ENCODE measurements at regions not wholly inside any gene's neighbourhood (a gene's known extent, or its start where the extent isn't known, plus 50 kb on each side); places are given as distances from the start of the nearest gene placed in this dataset.

GRCh38 chr9:26260238-26260637, 582.0 kb upstream of the TUSC1 start:
- H3K18ac ChIP-seq (ENCODE audit: extremely low read depth, low read length) = no peak overlapping the region
- H3K9me3 ChIP-seq (ENCODE audit: insufficient read depth in 2 of 2, low read depth in 1 of 2, low read length in 1 of 2) = peaks cover 0 to 4% of the 10 kb centered on the region in 2 experiments; a peak in 1 of 4 replicates
- ChIA-PET POLR2A (ENCODE audit: partially characterized antibody) (no interaction called here), CTCF (ENCODE audit: partially characterized antibody) (no interaction called here)
- no peak overlapping the region for H2BK15ac ChIP-seq (ENCODE audit: low read length)
- DNase-seq (ENCODE audit: low read depth in 1 of 2, low spot score in 2 of 2) = no peak
- no peak overlapping the region for H2BK20ac ChIP-seq (ENCODE audit: low read length)
- H3K56ac ChIP-seq (replicated peaks; ENCODE audit: insufficient read length, low read depth, low read length) = no peak overlapping the region
- no peak for FAIRE-seq
- H3K4ac ChIP-seq (replicated peaks; ENCODE audit: insufficient read length, low read depth, low read length) = no peak overlapping the region
- peaks cover 0 to 3% (median 0%) of the 10 kb centered on the region in 4 experiments; a peak in 1 of 8 replicates for H3K36me3 ChIP-seq (ENCODE audit: control insufficient read depth in 2 of 4, insufficient read depth in 4 of 4, low read length in 3 of 4)
- H3K4me2 ChIP-seq (ENCODE audit: insufficient read depth in 1 of 2, low read depth in 2 of 2, low read length in 2 of 2) = no peak overlapping the region
- no peak overlapping the region for H4K8ac ChIP-seq (ENCODE audit: extremely low read depth, insufficient read depth, low read length)
- H3K79me1 ChIP-seq (ENCODE audit: low read depth, low read length) = no peaks in the 10 kb centered on the region
- no peak overlapping the region for H2BK5ac ChIP-seq (ENCODE audit: low read depth, low read length)
- H3K23me2 ChIP-seq (ENCODE audit: low read depth, low read length) = no peaks in the 10 kb centered on the region
- H3K27ac ChIP-seq (ENCODE audit: low read depth, low read length) = no peak overlapping the region
- no peak overlapping the region for H2BK12ac ChIP-seq (ENCODE audit: low read depth, low read length)
- no peak overlapping the region for H2AK5ac ChIP-seq (ENCODE audit: low read depth, low read length)
- no peak overlapping the region for H3K4me3 ChIP-seq (ENCODE audit: extremely low read depth in 1 of 4, insufficient read depth in 2 of 4, low read depth in 3 of 4, low read length in 4 of 4)
- no peak overlapping the region for H2AFZ ChIP-seq (ENCODE audit: low read length)
- no peak overlapping the region for H4K5ac ChIP-seq (ENCODE audit: insufficient read length, low read depth, low read length)
- no peak overlapping the region for H2BK120ac ChIP-seq (replicated peaks; ENCODE audit: low read depth, low read length)
- no peak overlapping the region for H3K9ac ChIP-seq (replicated peaks in 1 of 4; ENCODE audit: extremely low read depth in 1 of 4, low read depth in 3 of 4, low read length in 3 of 4)
- no peaks in the 10 kb centered on the region for H3K79me2 ChIP-seq (ENCODE audit: control insufficient read depth in 1 of 2, insufficient read depth in 2 of 2, low read length in 2 of 2)
- H3K27me3 ChIP-seq (replicated peaks in 1 of 4; ENCODE audit: control insufficient read depth in 3 of 4, extremely low read depth in 1 of 4, insufficient read depth in 3 of 4, low read length in 3 of 4) = no peaks in the 10 kb centered on the region
- WGBS, 2 experiments (ENCODE audit: extremely low coverage in 1 of 2, insufficient coverage in 1 of 2, insufficient read length in 1 of 2, insufficient replicate concordance in 2 of 2, low coverage in 1 of 2, low lambda C conversion rate in 2 of 2, missing lambda C conversion rate in 1 of 2) = 90% methylated on average over 3 of the region's 3 CpGs; no CpG with 5 or more reads in 1 of the 2 experiments
- TF ChIP-seq CEBPB (IDR thresholded peaks at IDR 0.05; ENCODE audit: low read depth, low read length) (no peak), RFX5 (IDR thresholded peaks at IDR 0.05; ENCODE audit: borderline replicate concordance, low read depth, low read length) (no peak), SIX5 (IDR thresholded peaks at IDR 0.05; ENCODE audit: low read depth, low read length) (no peak), EGR1 (IDR thresholded peaks at IDR 0.05; ENCODE audit: borderline replicate concordance, low read depth, low read length) (no peak), KDM4A (IDR thresholded peaks at IDR 0.05; ENCODE audit: low read depth, low read length, severe bottlenecking) (no peak), YY1 (IDR thresholded peaks at IDR 0.05; ENCODE audit: low read depth, low read length) (no peak), POU5F1 (IDR thresholded peaks at IDR 0.05; ENCODE audit: low read depth, low read length) (no peak), BRCA1 (IDR thresholded peaks at IDR 0.05; ENCODE audit: low read depth, low read length) (no peak), CBX5 (IDR thresholded peaks at IDR 0.05; ENCODE audit: low read depth, low read length) (no peak), SP4 (IDR thresholded peaks at IDR 0.05; ENCODE audit: low read length) (no peak), RBBP5 (IDR thresholded peaks at IDR 0.05; ENCODE audit: borderline replicate concordance, low read depth, low read length) (no peak), KDM1A (IDR thresholded peaks at IDR 0.05; ENCODE audit: borderline replicate concordance, low read length) (no peak), GABPA (IDR thresholded peaks at IDR 0.05; ENCODE audit: borderline replicate concordance, insufficient read depth, low read length) (no peak), KDM5A (IDR thresholded peaks at IDR 0.05; ENCODE audit: low read length) (no peak)
- no peak overlapping the region for H3K23ac ChIP-seq (ENCODE audit: insufficient read length)
- H4K91ac ChIP-seq (replicated peaks; ENCODE audit: insufficient read length, low read length) = no peak overlapping the region
- H3K14ac ChIP-seq (ENCODE audit: insufficient read length) = no peak overlapping the region
- no peaks in the 10 kb centered on the region for H3K4me1 ChIP-seq (replicated peaks in 1 of 4; ENCODE audit: control insufficient read depth in 3 of 4, insufficient read depth in 4 of 4, low read length in 3 of 4)
- no peaks in the 10 kb centered on the region for H4K20me1 ChIP-seq (replicated peaks in 1 of 2; ENCODE audit: control insufficient read depth in 1 of 2, insufficient read depth in 2 of 2, low read length in 2 of 2)
